SK-N-SH treated with all-trans-retinoic acid at 6 μM for 48 hours (cell line): ENCODE measurements at regions not wholly inside any gene's neighbourhood (a gene's known extent, or its start where the extent isn't known, plus 50 kb on each side); places are given as distances from the start of the nearest gene placed in this dataset.

Experiments
- CREB5 ChIP-seq: fragments of 250-450 bp; sonication (Bioruptor Pico); IDR thresholded peaks from 2 replicates; pipeline ENCODE4 v1.5.1; 2020; ENCODE audit warnings: low read depth, mild to moderate bottlenecking, moderate library complexity
- GLIS3 ChIP-seq: fragments of 250-450 bp; sonication (Bioruptor Pico); IDR thresholded peaks from 2 replicates; pipeline ENCODE4 v1.5.0; 2020; ENCODE audit warnings: mild to moderate bottlenecking, moderate library complexity
- POU6F1 ChIP-seq: fragments of 250-450 bp; sonication (Bioruptor Pico); IDR thresholded peaks from 2 replicates; pipeline ENCODE4 v1.8.0; 2021; ENCODE audit warnings: low read depth, mild to moderate bottlenecking, moderate library complexity, borderline replicate concordance
- RARB ChIP-seq: fragments of 250-450 bp; sonication (Bioruptor Pico); IDR thresholded peaks from 2 replicates; pipeline ENCODE4 v1.8.0; 2021; ENCODE audit warnings: mild to moderate bottlenecking, moderate library complexity
- TCF4 ChIP-seq: fragments of 250-450 bp; sonication (Bioruptor Pico); IDR thresholded peaks from 2 replicates; pipeline ENCODE4 v1.8.0; 2021; ENCODE audit warnings: mild to moderate bottlenecking, moderate library complexity, borderline replicate concordance
- TOX ChIP-seq: fragments of 250-450 bp; sonication (Bioruptor Pico); IDR thresholded peaks from 2 replicates; pipeline ENCODE4 v1.8.0; 2021; ENCODE audit warnings: mild to moderate bottlenecking, moderate library complexity, borderline replicate concordance
- ZFP3 ChIP-seq: fragments of 250-450 bp; sonication (Bioruptor Pico); IDR thresholded peaks from 2 replicates; pipeline ENCODE4 v1.5.0; 2020; ENCODE audit warnings: mild to moderate bottlenecking, moderate library complexity
- ZFP30 ChIP-seq: fragments of 450-650 bp; formaldehyde crosslinking; IDR thresholded peaks from 2 replicates; pipeline ENCODE4 v1.5.0; 2022; ENCODE audit warnings: mild to moderate bottlenecking, moderate library complexity
- ZNF565 ChIP-seq: fragments of 450-650 bp; formaldehyde crosslinking; conservative IDR thresholded peaks from 2 replicates; pipeline ENCODE4 v1.5.0; 2020; ENCODE audit warnings: low read depth, mild to moderate bottlenecking, moderate library complexity
- ZNF8 ChIP-seq: fragments of 450-650 bp; formaldehyde crosslinking; IDR thresholded peaks from 2 replicates; pipeline ENCODE4 v1.5.0; 2020; ENCODE audit warnings: mild to moderate bottlenecking, moderate library complexity
- TF ChIP-seq, protein P1 (sequence below): fragments of 250-450 bp; sonication (Bioruptor Pico); IDR thresholded peaks from 2 replicates; pipeline ENCODE4 v1.8.0; 2020; ENCODE audit warnings: mild to moderate bottlenecking, moderate library complexity, borderline replicate concordance
- TF ChIP-seq, protein P2 (sequence below): fragments of 250-450 bp; sonication (Bioruptor Pico); IDR thresholded peaks from 2 replicates; pipeline ENCODE4 v1.5.0; 2020; ENCODE audit warnings: mild to moderate bottlenecking, moderate library complexity

DNA sequence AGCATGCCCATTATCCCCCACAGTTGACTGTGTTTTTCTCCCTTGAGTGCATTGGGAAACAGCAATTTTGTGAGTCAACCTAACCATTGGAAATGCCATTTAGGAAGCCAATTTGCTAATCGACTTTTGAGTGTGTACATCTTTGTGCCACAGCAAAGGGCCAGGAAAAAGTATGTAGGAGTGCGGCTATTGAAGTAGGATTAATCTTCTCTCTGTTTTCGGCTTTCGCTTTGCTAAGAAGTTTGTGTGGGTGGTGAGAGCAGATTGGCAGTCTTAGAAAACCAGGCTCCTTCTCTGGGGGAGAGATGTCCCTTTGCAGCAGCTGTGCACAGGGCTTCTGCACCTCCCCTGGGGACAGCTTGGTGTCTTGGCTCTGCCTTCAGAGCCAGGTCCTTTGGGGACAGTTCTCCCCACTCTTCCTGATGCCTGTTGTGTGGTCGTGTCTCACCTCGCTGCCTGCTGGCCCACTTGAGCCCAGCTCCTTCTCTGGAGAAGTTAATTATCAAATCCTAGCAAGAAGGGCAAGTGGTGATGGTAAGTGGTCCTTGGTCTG is 74.5 kb downstream of the GEMIN8 start:
- TF ChIP-seq ZNF565 (CRISPR knock-in tag): no peak
- no peak for TF ChIP-seq TCF4 (CRISPR knock-in tag)
- TF ChIP-seq, protein P1, sequence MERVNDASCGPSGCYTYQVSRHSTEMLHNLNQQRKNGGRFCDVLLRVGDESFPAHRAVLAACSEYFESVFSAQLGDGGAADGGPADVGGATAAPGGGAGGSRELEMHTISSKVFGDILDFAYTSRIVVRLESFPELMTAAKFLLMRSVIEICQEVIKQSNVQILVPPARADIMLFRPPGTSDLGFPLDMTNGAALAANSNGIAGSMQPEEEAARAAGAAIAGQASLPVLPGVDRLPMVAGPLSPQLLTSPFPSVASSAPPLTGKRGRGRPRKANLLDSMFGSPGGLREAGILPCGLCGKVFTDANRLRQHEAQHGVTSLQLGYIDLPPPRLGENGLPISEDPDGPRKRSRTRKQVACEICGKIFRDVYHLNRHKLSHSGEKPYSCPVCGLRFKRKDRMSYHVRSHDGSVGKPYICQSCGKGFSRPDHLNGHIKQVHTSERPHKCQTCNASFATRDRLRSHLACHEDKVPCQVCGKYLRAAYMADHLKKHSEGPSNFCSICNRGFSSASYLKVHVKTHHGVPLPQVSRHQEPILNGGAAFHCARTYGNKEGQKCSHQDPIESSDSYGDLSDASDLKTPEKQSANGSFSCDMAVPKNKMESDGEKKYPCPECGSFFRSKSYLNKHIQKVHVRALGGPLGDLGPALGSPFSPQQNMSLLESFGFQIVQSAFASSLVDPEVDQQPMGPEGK: no peak
- TF ChIP-seq TOX: no peak
- no peak for TF ChIP-seq CREB5 (CRISPR knock-in tag)
- TF ChIP-seq RARB (CRISPR knock-in tag): no peak
- no peak for TF ChIP-seq ZNF8 (CRISPR knock-in tag)
- no peak for TF ChIP-seq ZFP30 (CRISPR knock-in tag)
- no peak for TF ChIP-seq POU6F1 (CRISPR knock-in tag)
- no peak for TF ChIP-seq GLIS3
- TF ChIP-seq ZFP3 (CRISPR knock-in tag): no peak
- TF ChIP-seq, protein P2, sequence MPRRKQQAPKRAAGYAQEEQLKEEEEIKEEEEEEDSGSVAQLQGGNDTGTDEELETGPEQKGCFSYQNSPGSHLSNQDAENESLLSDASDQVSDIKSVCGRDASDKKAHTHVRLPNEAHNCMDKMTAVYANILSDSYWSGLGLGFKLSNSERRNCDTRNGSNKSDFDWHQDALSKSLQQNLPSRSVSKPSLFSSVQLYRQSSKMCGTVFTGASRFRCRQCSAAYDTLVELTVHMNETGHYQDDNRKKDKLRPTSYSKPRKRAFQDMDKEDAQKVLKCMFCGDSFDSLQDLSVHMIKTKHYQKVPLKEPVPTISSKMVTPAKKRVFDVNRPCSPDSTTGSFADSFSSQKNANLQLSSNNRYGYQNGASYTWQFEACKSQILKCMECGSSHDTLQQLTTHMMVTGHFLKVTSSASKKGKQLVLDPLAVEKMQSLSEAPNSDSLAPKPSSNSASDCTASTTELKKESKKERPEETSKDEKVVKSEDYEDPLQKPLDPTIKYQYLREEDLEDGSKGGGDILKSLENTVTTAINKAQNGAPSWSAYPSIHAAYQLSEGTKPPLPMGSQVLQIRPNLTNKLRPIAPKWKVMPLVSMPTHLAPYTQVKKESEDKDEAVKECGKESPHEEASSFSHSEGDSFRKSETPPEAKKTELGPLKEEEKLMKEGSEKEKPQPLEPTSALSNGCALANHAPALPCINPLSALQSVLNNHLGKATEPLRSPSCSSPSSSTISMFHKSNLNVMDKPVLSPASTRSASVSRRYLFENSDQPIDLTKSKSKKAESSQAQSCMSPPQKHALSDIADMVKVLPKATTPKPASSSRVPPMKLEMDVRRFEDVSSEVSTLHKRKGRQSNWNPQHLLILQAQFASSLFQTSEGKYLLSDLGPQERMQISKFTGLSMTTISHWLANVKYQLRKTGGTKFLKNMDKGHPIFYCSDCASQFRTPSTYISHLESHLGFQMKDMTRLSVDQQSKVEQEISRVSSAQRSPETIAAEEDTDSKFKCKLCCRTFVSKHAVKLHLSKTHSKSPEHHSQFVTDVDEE (CRISPR knock-in tag): no peak
